ENCODE measurements at regions not wholly inside any gene's neighbourhood (a gene's known extent, or its start where the extent isn't known, plus 50 kb on each side); places are given as distances from the start of the nearest gene placed in this dataset.

DNA sequence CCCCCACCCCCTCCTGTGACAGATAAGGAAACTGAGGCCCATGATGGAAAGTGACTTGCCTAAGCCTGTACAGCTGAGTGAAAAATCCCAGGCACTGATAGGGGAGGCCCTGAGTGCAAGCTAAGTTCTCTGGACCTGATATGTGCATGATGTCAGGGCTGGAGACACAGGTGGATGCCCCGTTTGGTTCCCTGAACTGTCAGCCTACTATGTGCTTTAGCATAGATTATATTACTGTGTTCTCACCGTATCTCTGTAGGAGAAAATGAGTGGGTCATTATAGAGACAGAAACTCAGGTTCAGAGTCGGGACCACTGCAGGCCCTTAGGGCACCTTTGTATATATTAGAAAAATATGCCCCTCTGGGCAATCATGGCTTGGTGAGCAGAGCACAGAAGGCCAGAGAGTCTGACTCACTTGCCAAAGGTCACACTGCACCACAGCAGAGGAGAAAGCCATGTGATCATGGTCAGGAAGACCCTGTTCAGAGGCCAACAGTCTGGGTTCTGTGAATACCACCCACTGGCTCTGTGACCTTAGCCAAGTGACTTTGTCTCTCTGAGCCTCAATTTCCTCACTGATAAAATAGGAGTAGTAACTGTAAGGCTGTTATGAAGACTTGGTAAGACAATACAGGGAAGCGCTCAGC, 145.8 kb upstream of the WNT4 start:
- Histone ChIP-seq H3K4ac (ENCODE audit: low read depth, low read length) (no peak overlapping the region), H3K27ac (ENCODE audit: low read depth, low read length) (peak overlapping the region; percentile 36), H3K9ac (ENCODE audit: low read length) (no peak overlapping the region), H4K91ac (ENCODE audit: low read depth, low read length) (peak overlapping the region; percentile 94), H2AK5ac (ENCODE audit: low read length) (peak overlapping the region; percentile 89), H3K79me1 (ENCODE audit: low read length) (peaks cover 32% of the 10 kb centered on the region), H2BK5ac (ENCODE audit: low read depth, low read length, poor library complexity) (peak overlapping the region; percentile 64), H3K4me3 (ENCODE audit: low read depth, low read length) (no peak overlapping the region), H4K8ac (ENCODE audit: low read depth, low read length) (peak overlapping the region; percentile 61), H3K36me3 (ENCODE audit: control insufficient read depth in 1 of 2, insufficient read depth in 2 of 2, low read length in 2 of 2) (no peaks in the 10 kb centered on the region), H4K12ac (ENCODE audit: low read depth, low read length) (no peak overlapping the region), H3K4me2 (ENCODE audit: low read length) (no peak overlapping the region), H2BK12ac (ENCODE audit: low read length) (peak overlapping the region; percentile 99), H3K27me3 (ENCODE audit: insufficient read depth, low read length) (no peaks in the 10 kb centered on the region), H3K79me2 (ENCODE audit: control insufficient read depth, insufficient read depth, low read length, poor library complexity) (peaks cover 3% of the 10 kb centered on the region), H3K18ac (ENCODE audit: low read length) (peak overlapping the region; percentile 42), H3K9me3 (ENCODE audit: insufficient read depth, low read depth, low read length) (peaks cover 2% of the 10 kb centered on the region), H3K23ac (ENCODE audit: low read length) (no peak overlapping the region), H2AFZ (ENCODE audit: insufficient read depth, low read length, poor library complexity) (no peak overlapping the region), H2BK120ac (ENCODE audit: insufficient read depth, low read length, poor library complexity) (peak overlapping the region; percentile 97), H3K4me1 (ENCODE audit: control insufficient read depth in 1 of 2, insufficient read depth in 2 of 2, low read length in 2 of 2) (peaks cover 32% of the 10 kb centered on the region in 2 experiments), H3K14ac (ENCODE audit: low read length) (peak overlapping the region; percentile 62)
- no CpG with 5 or more reads among the region's 4 CpGs for WGBS (ENCODE audit: extremely low coverage, insufficient coverage, insufficient read length)
- DNase-seq = peak; percentile 76 to 94

DNA sequence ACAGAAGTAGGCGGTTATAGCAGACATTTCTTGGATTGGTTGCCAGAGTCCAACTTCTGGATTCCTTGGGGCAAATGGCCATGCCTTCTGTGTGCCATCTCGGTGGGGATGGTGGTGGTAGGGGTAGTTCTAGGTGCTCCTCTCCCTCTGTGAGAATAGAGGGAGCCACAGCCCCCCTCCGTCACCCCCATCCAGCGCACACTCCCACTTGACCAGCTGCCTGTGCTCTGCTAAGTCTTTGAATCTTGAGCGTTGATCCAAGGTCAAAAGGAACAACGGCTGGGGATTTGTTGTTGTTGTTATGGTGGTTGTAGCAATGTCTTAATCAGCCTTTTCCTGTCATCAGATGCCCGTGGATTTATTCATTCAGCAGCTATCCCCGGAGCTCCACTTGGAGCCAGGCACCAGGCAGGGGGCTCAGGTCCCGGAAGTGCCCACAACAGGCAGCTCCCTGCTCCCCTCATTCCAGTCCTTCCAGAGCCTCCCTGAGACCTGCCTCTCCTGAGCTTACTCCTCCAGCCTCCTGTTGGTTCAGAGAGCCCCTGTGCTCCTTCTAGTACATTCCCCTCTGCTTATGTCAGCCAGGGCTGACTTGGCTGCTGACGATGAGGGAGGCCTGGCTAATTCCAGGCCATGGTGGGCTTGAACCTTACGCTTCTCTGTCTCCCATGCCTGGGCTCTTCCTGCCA, 146.6 kb upstream of the WNT4 start:
- Histone ChIP-seq H3K9me3 (ENCODE audit: insufficient read depth, low read depth, low read length) (peaks cover 2% of the 10 kb centered on the region), H2BK120ac (ENCODE audit: insufficient read depth, low read length, poor library complexity) (peak overlapping the region; percentile 97), H3K36me3 (ENCODE audit: control insufficient read depth in 1 of 2, insufficient read depth in 2 of 2, low read length in 2 of 2) (no peaks in the 10 kb centered on the region), H2AK5ac (ENCODE audit: low read length) (peak overlapping the region; percentile 89), H3K4me3 (ENCODE audit: low read depth, low read length) (no peak overlapping the region), H4K12ac (ENCODE audit: low read depth, low read length) (no peak overlapping the region), H3K27ac (ENCODE audit: low read depth, low read length) (peak overlapping the region; percentile 36), H3K18ac (ENCODE audit: low read length) (peak overlapping the region; percentile 81), H3K79me1 (ENCODE audit: low read length) (peaks cover 32% of the 10 kb centered on the region), H4K8ac (ENCODE audit: low read depth, low read length) (peak overlapping the region; percentile 69), H2AFZ (ENCODE audit: insufficient read depth, low read length, poor library complexity) (peak overlapping the region; percentile 19), H3K4me2 (ENCODE audit: low read length) (no peak overlapping the region), H3K14ac (ENCODE audit: low read length) (peak overlapping the region; percentile 86), H3K4ac (ENCODE audit: low read depth, low read length) (peak overlapping the region; percentile 46), H2BK12ac (ENCODE audit: low read length) (peak overlapping the region; percentile 99), H3K23ac (ENCODE audit: low read length) (no peak overlapping the region), H3K9ac (ENCODE audit: low read length) (no peak overlapping the region), H3K4me1 (ENCODE audit: control insufficient read depth in 1 of 2, insufficient read depth in 2 of 2, low read length in 2 of 2) (peaks cover 32% of the 10 kb centered on the region in 2 experiments), H4K91ac (ENCODE audit: low read depth, low read length) (peak overlapping the region; percentile 94), H3K27me3 (ENCODE audit: insufficient read depth, low read length) (no peaks in the 10 kb centered on the region), H3K79me2 (ENCODE audit: control insufficient read depth, insufficient read depth, low read length, poor library complexity) (peaks cover 3% of the 10 kb centered on the region), H2BK5ac (ENCODE audit: low read depth, low read length, poor library complexity) (peak overlapping the region; percentile 64)
- WGBS (ENCODE audit: extremely low coverage, insufficient coverage, insufficient read length) = no CpG with 5 or more reads among the region's 11 CpGs
- peak in 1 of 2 donors; percentile 50 for DNase-seq

DNA sequence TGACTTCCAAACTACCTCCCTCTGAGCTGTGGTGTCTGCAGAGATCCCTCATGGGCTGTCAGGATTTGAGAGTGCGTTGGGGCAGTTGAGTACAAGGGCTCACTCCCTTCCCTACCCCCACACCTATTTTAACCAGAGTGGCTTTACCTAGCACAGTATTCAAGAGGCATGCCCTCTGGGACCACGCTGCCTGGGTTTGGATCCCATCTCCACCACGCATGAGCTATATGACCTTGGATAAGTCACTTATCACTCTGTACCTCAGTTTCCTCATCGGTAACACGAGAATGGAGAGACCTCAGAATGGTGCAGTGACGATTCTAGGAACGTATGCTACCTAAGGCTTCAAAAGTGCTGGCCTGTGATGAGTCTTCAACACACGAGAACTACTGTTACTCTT, 147.3 kb upstream of the WNT4 start:
- Histone ChIP-seq H3K9ac (ENCODE audit: low read length) (no peak overlapping the region), H3K4me2 (ENCODE audit: low read length) (no peak overlapping the region), H3K4ac (ENCODE audit: low read depth, low read length) (no peak overlapping the region), H4K8ac (ENCODE audit: low read depth, low read length) (peak overlapping the region; percentile 14), H3K4me3 (ENCODE audit: low read depth, low read length) (no peak overlapping the region), H2BK120ac (ENCODE audit: insufficient read depth, low read length, poor library complexity) (peak overlapping the region; percentile 46), H3K9me3 (ENCODE audit: insufficient read depth, low read depth, low read length) (peaks cover 2% of the 10 kb centered on the region), H3K23ac (ENCODE audit: low read length) (no peak overlapping the region), H3K27ac (ENCODE audit: low read depth, low read length) (no peak overlapping the region), H2BK5ac (ENCODE audit: low read depth, low read length, poor library complexity) (no peak overlapping the region), H3K36me3 (ENCODE audit: control insufficient read depth in 1 of 2, insufficient read depth in 2 of 2, low read length in 2 of 2) (no peaks in the 10 kb centered on the region), H3K79me1 (ENCODE audit: low read length) (peaks cover 32% of the 10 kb centered on the region), H4K91ac (ENCODE audit: low read depth, low read length) (peak overlapping the region; percentile 94), H4K12ac (ENCODE audit: low read depth, low read length) (no peak overlapping the region), H2BK12ac (ENCODE audit: low read length) (peak overlapping the region; percentile 95), H3K18ac (ENCODE audit: low read length) (peak overlapping the region; percentile 58), H3K4me1 (ENCODE audit: control insufficient read depth in 1 of 2, insufficient read depth in 2 of 2, low read length in 2 of 2) (peaks cover 32% of the 10 kb centered on the region in 2 experiments), H3K14ac (ENCODE audit: low read length) (peak overlapping the region; percentile 24), H2AFZ (ENCODE audit: insufficient read depth, low read length, poor library complexity) (no peak overlapping the region), H2AK5ac (ENCODE audit: low read length) (peak overlapping the region; percentile 38), H3K79me2 (ENCODE audit: control insufficient read depth, insufficient read depth, low read length, poor library complexity) (peaks cover 3% of the 10 kb centered on the region), H3K27me3 (ENCODE audit: insufficient read depth, low read length) (no peaks in the 10 kb centered on the region)
- no peak for DNase-seq
- WGBS (ENCODE audit: extremely low coverage, insufficient coverage, insufficient read length) = no CpG with 5 or more reads among the region's 8 CpGs

DNA sequence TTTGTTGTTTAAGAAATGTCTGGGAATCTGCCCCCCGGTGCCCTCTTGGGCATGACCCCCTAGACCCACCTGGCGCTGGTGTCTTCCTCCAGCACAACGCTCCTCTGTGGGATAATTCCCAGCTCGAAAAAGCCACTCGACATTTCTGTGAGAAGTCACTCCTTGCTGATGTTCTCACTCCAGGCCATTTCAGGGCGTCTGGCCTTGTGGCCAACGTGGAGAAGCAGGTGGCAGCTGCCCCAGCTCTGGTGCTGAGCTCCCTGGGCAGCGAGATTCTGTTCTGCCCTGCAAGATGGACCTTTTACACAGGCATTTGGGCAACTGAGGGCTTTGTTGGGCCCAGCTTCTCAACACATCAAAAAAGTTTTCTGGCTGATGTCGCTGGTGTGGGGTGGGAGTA, 147.7 kb upstream of the WNT4 start:
- H3K23ac ChIP-seq (ENCODE audit: low read length) = no peak overlapping the region
- no peak overlapping the region for H3K4me3 ChIP-seq (ENCODE audit: low read depth, low read length)
- peak overlapping the region; percentile 70 for H3K14ac ChIP-seq (ENCODE audit: low read length)
- H4K8ac ChIP-seq (ENCODE audit: low read depth, low read length) = no peak overlapping the region
- peaks cover 32% of the 10 kb centered on the region for H3K79me1 ChIP-seq (ENCODE audit: low read length)
- H3K36me3 ChIP-seq (ENCODE audit: control insufficient read depth in 1 of 2, insufficient read depth in 2 of 2, low read length in 2 of 2) = no peaks in the 10 kb centered on the region
- H3K27me3 ChIP-seq (ENCODE audit: insufficient read depth, low read length) = no peaks in the 10 kb centered on the region
- H4K12ac ChIP-seq (ENCODE audit: low read depth, low read length) = no peak overlapping the region
- H3K9ac ChIP-seq (ENCODE audit: low read length) = no peak overlapping the region
- H2BK12ac ChIP-seq (ENCODE audit: low read length) = peak overlapping the region; percentile 95
- no peak overlapping the region for H2BK5ac ChIP-seq (ENCODE audit: low read depth, low read length, poor library complexity)
- no peak overlapping the region for H2AFZ ChIP-seq (ENCODE audit: insufficient read depth, low read length, poor library complexity)
- peak overlapping the region; percentile 70 for H2BK120ac ChIP-seq (ENCODE audit: insufficient read depth, low read length, poor library complexity)
- no CpG with 5 or more reads among the region's 9 CpGs for WGBS (ENCODE audit: extremely low coverage, insufficient coverage, insufficient read length)
- peaks cover 32% of the 10 kb centered on the region in 2 experiments for H3K4me1 ChIP-seq (ENCODE audit: control insufficient read depth in 1 of 2, insufficient read depth in 2 of 2, low read length in 2 of 2)
- peak overlapping the region; percentile 83 for H3K18ac ChIP-seq (ENCODE audit: low read length)
- DNase-seq = no peak
- H3K79me2 ChIP-seq (ENCODE audit: control insufficient read depth, insufficient read depth, low read length, poor library complexity) = peaks cover 3% of the 10 kb centered on the region
- no peak overlapping the region for H3K27ac ChIP-seq (ENCODE audit: low read depth, low read length)
- H3K4ac ChIP-seq (ENCODE audit: low read depth, low read length) = peak overlapping the region; percentile 20
- peak overlapping the region; percentile 94 for H4K91ac ChIP-seq (ENCODE audit: low read depth, low read length)
- H2AK5ac ChIP-seq (ENCODE audit: low read length) = peak overlapping the region; percentile 98
- H3K4me2 ChIP-seq (ENCODE audit: low read length) = no peak overlapping the region
- peaks cover 2% of the 10 kb centered on the region for H3K9me3 ChIP-seq (ENCODE audit: insufficient read depth, low read depth, low read length)
